HepG2 (cell line): ENCODE measurements at regions not wholly inside any gene's neighbourhood (a gene's known extent, or its start where the extent isn't known, plus 50 kb on each side); places are given as distances from the start of the nearest gene placed in this dataset.

Experiments used
- AGO2 ChIP-seq: fragments of 200-400 bp; formaldehyde crosslinking; optimal IDR thresholded peaks from 2 replicates; pipeline ENCODE3; 2017; ENCODE audit warnings: mild to moderate bottlenecking, low read depth, low read length, moderate library complexity
- FOXA1 ChIP-seq, 2 experiments: fragments of 450-650 bp in 1 of 2; sonication (generic) in 1 of 2; formaldehyde crosslinking in 1 of 2; IDR thresholded peaks; 2 replicates each; pipeline versions ENCODE4 v1.4.0 to v1.6.1; 2016 to 2020; ENCODE audit warnings: missing genetic modification reagents in 1 of 2
- GATAD2A ChIP-seq: IDR thresholded peaks from 2 replicates; pipeline ENCODE4 v1.6.1; 2016
- GFI1 ChIP-seq: sonication (generic); formaldehyde crosslinking; IDR thresholded peaks from 2 replicates; pipeline ENCODE4 v1.5.0; 2020; ENCODE audit warnings: missing genetic modification reagents, mild to moderate bottlenecking, borderline replicate concordance
- HOXA7 ChIP-seq: sonication (generic); formaldehyde crosslinking; IDR thresholded peaks from 2 replicates; pipeline ENCODE4 v1.8.1; 2022; ENCODE audit warnings: mild to moderate bottlenecking, missing genetic modification reagents, moderate library complexity
- MATR3 ChIP-seq: sonication (generic); formaldehyde crosslinking; IDR thresholded peaks from 2 replicates; pipeline ENCODE4 v1.4.0; 2020; ENCODE audit warnings: missing genetic modification reagents
- PAXIP1 ChIP-seq: sonication (generic); formaldehyde crosslinking; conservative IDR thresholded peaks from 2 replicates; pipeline ENCODE4 v1.4.0; 2020; ENCODE audit warnings: mild to moderate bottlenecking, missing genetic modification reagents, moderate library complexity
- PHF8 ChIP-seq: sonication (generic); formaldehyde crosslinking; IDR thresholded peaks from 2 replicates; pipeline ENCODE4 v1.5.0; 2020; ENCODE audit warnings: missing genetic modification reagents
- PLRG1 ChIP-seq: fragments of 450-650 bp; conservative IDR thresholded peaks from 2 replicates; pipeline ENCODE4 v1.6.1; 2016
- POLR2AphosphoS5 ChIP-seq: IDR thresholded peaks from 2 replicates; pipeline ENCODE4 v1.6.1; 2012; ENCODE audit warnings: low read depth, low read length
- PRDM15 ChIP-seq: sonication (generic); formaldehyde crosslinking; IDR thresholded peaks from 2 replicates; pipeline ENCODE4 v1.4.0; 2020; ENCODE audit warnings: missing genetic modification reagents
- RXRA ChIP-seq: sonication (generic); formaldehyde crosslinking; IDR thresholded peaks from 2 replicates; pipeline ENCODE4 v1.5.1; 2020; ENCODE audit warnings: missing genetic modification reagents
- SCMH1 ChIP-seq: sonication (generic); formaldehyde crosslinking; IDR thresholded peaks from 2 replicates; pipeline ENCODE4 v1.9.0; 2021; ENCODE audit warnings: missing genetic modification reagents, mild to moderate bottlenecking, borderline replicate concordance
- SETDB1 ChIP-seq: sonication (generic); formaldehyde crosslinking; IDR thresholded peaks from 2 replicates; pipeline ENCODE4 v1.5.1; 2020; ENCODE audit warnings: missing genetic modification reagents, mild to moderate bottlenecking, borderline replicate concordance
- SMC3 ChIP-seq: IDR thresholded peaks from 2 replicates; pipeline ENCODE4 v1.6.1; 2011; ENCODE audit warnings: low read length, improper control_type of control experiment
- SUZ12 ChIP-seq: fragments of 150-350 bp; IDR thresholded peaks from 2 replicates; pipeline ENCODE4 v1.6.1; 2014; ENCODE audit warnings: low read depth, low read length
- ZNF224 ChIP-seq: sonication (generic); formaldehyde crosslinking; IDR thresholded peaks from 2 replicates; pipeline ENCODE4 v1.5.0; 2020; ENCODE audit warnings: mild to moderate bottlenecking, missing genetic modification reagents
- ZNF232 ChIP-seq: sonication (generic); formaldehyde crosslinking; IDR thresholded peaks from 2 replicates; pipeline ENCODE4 v1.4.0; 2020; ENCODE audit warnings: missing genetic modification reagents, borderline replicate concordance
- ZNF256 ChIP-seq: sonication (generic); formaldehyde crosslinking; conservative IDR thresholded peaks from 2 replicates; pipeline ENCODE4 v1.4.0; 2020; ENCODE audit warnings: missing genetic modification reagents
- ZNF276 ChIP-seq: sonication (generic); formaldehyde crosslinking; IDR thresholded peaks from 2 replicates; pipeline ENCODE4 v1.4.0; 2020; ENCODE audit warnings: mild to moderate bottlenecking, low read depth, missing genetic modification reagents
- ZNF30 ChIP-seq: sonication (generic); formaldehyde crosslinking; IDR thresholded peaks from 2 replicates; pipeline ENCODE4 v1.5.0; 2020; ENCODE audit warnings: mild to moderate bottlenecking, missing genetic modification reagents
- ZNF317 ChIP-seq: sonication (generic); formaldehyde crosslinking; IDR thresholded peaks from 2 replicates; pipeline ENCODE4 v1.5.0; 2020; ENCODE audit warnings: mild to moderate bottlenecking, missing genetic modification reagents
- ZNF431 ChIP-seq: sonication (generic); formaldehyde crosslinking; IDR thresholded peaks from 2 replicates; pipeline ENCODE4 v1.9.0; 2022; ENCODE audit warnings: missing genetic modification reagents, low read depth, mild to moderate bottlenecking, borderline replicate concordance
- ZNF446 ChIP-seq: sonication (generic); formaldehyde crosslinking; IDR thresholded peaks from 2 replicates; pipeline ENCODE4 v1.5.0; 2020; ENCODE audit warnings: mild to moderate bottlenecking, missing genetic modification reagents

- no peak for TF ChIP-seq PRDM15
- 0 out of 2 replicates have a peak, but pooled peaks have one; percentile 24 for TF ChIP-seq ZNF276
- peak; percentile 25; the same call in 1 of the 2 replicates for TF ChIP-seq ZNF232 (CRISPR knock-in tag)
- no peak for TF ChIP-seq MATR3 (CRISPR knock-in tag)
- TF ChIP-seq SUZ12, result no peak
- peak; percentile 86; the same call in 1 of the 2 replicates for TF ChIP-seq RXRA (CRISPR knock-in tag)
- TF ChIP-seq GFI1 (CRISPR knock-in tag), result peak; percentile 30; the same call in 1 of the 2 replicates
- TF ChIP-seq AGO2, result no peak
- no peak for TF ChIP-seq POLR2AphosphoS5
- TF ChIP-seq GATAD2A, result peak; percentile 91
- no peak for TF ChIP-seq SCMH1 (CRISPR knock-in tag)
- no peak for TF ChIP-seq SETDB1 (CRISPR knock-in tag)
- TF ChIP-seq ZNF317 (CRISPR knock-in tag), result no peak; the same call in 1 of the 2 replicates
- TF ChIP-seq ZNF30 (CRISPR knock-in tag), result no peak
- no peak for TF ChIP-seq PHF8 (CRISPR knock-in tag)
- TF ChIP-seq HOXA7 (CRISPR knock-in tag), result no peak
- TF ChIP-seq ZNF224 (CRISPR knock-in tag), result peak; percentile 69; the same call in 1 of the 2 replicates
- no peak for TF ChIP-seq ZNF446 (CRISPR knock-in tag)
- no peak for TF ChIP-seq SMC3
- TF ChIP-seq ZNF431 (CRISPR knock-in tag), result peak; percentile 29; the same call in 1 of the 2 replicates
- peak; percentile 82 for TF ChIP-seq PAXIP1 (CRISPR knock-in tag)
- TF ChIP-seq FOXA1 (IDR thresholded peaks at IDR 0.05), result no peak
- TF ChIP-seq FOXA1 (CRISPR knock-in tag; IDR thresholded peaks at IDR 0.05), result 0 out of 2 replicates have a peak, but pooled peaks have one; percentile 34
- no peak for TF ChIP-seq ZNF256 (CRISPR knock-in tag)
- no peak for TF ChIP-seq PLRG1
These were observed 385.6 kb downstream of the SHQ1 start (continued) for GRCh38 chr3:72462595-72463011.
